ENCODE measurements at regions not wholly inside any gene's neighbourhood (a gene's known extent, or its start where the extent isn't known, plus 50 kb on each side); places are given as distances from the start of the nearest gene placed in this dataset.
"Not testable (repeated sequence)": the region's sequence is repeated elsewhere in the genome, so short reads cannot be mapped to it uniquely, and the experiment has no call there.

- H3K27ac ChIP-seq: no peak overlapping the region
- no peaks in the 10 kb centered on the region for H3K27me3 ChIP-seq
- peaks cover 0 to 14% (median 0%) of the 10 kb centered on the region in 3 donors for H3K9me3 ChIP-seq
- WGBS, 2 donors: 53 to 64% methylated on average over 1 of the region's 1 CpG
- ATAC-seq (no peak), DNase-seq (no peak)
- H3K4me3 ChIP-seq: no peak overlapping the region
- no peaks in the 10 kb centered on the region for H3K36me3 ChIP-seq (replicated peaks in 1 of 2; ENCODE audit: insufficient read depth in 1 of 2, low read depth in 2 of 2)
- no peaks in the 10 kb centered on the region for H3K4me1 ChIP-seq
- TF ChIP-seq CTCF (IDR thresholded peaks at IDR 0.05): no peak
- TF ChIP-seq POLR2A (IDR thresholded peaks at IDR 0.05): no peak
- intact Hi-C loops (cut with DNase I): no loop called here
Measured at GRCh38 chr5:113713051-113713450, 199.6 kb downstream of the YTHDC2 start.

- H3K4me1 ChIP-seq; H3K27me3 ChIP-seq; ATAC-seq; H3K36me3 ChIP-seq (replicated peaks in 1 of 2; ENCODE audit: insufficient read depth in 1 of 2, low read depth in 2 of 2); H3K4me3 ChIP-seq; H3K27ac ChIP-seq; DNase-seq; intact Hi-C loops (cut with DNase I): not testable (repeated sequence)
- H3K9me3 ChIP-seq: peaks cover 0 to 14% (median 0%) of the 10 kb centered on the region in 3 donors
- WGBS, 2 donors: 70 to 79% methylated on average over 2 of the region's 2 CpGs
Measured at GRCh38 chr5:113715921-113716320, 202.4 kb downstream of the YTHDC2 start.

GRCh38 chr5:113719549-113719948 is 206.1 kb downstream of the YTHDC2 start:
- Histone ChIP-seq H3K36me3 (replicated peaks in 1 of 2; ENCODE audit: insufficient read depth in 1 of 2, low read depth in 2 of 2) (no peaks in the 10 kb centered on the region), H3K4me1 (no peaks in the 10 kb centered on the region), H3K4me3 (no peak overlapping the region), H3K27me3 (no peaks in the 10 kb centered on the region), H3K9me3 (peaks cover 0 to 3% (median 0%) of the 10 kb centered on the region in 3 donors), H3K27ac (no peak overlapping the region)
- no peak for DNase-seq
- intact Hi-C loops (cut with DNase I): no loop called here
- WGBS, 2 donors: 42 to 61% methylated on average over 1 of the region's 1 CpG
- TF ChIP-seq CTCF (IDR thresholded peaks at IDR 0.05) (no peak), POLR2A (IDR thresholded peaks at IDR 0.05) (no peak)
- ATAC-seq: no peak

- intact Hi-C loops (cut with DNase I): no loop called here
- no peaks in the 10 kb centered on the region for H3K9me3 ChIP-seq
- TF ChIP-seq POLR2A (IDR thresholded peaks at IDR 0.05) (no peak), CTCF (IDR thresholded peaks at IDR 0.05) (no peak)
- WGBS, 2 donors: 36 to 45% methylated on average over 2 of the region's 2 CpGs
- no peak overlapping the region for H3K4me3 ChIP-seq
- H3K36me3 ChIP-seq (replicated peaks in 1 of 2; ENCODE audit: insufficient read depth in 1 of 2, low read depth in 2 of 2): no peaks in the 10 kb centered on the region
- no peaks in the 10 kb centered on the region for H3K4me1 ChIP-seq
- H3K27ac ChIP-seq: no peak overlapping the region
- no peak for DNase-seq
- H3K27me3 ChIP-seq: no peaks in the 10 kb centered on the region
- no peak for ATAC-seq
Measured at GRCh38 chr5:113721171-113721570, 207.7 kb downstream of the YTHDC2 start.

GRCh38 chr5:113723021-113723420 is 209.5 kb downstream of the YTHDC2 start:
- Histone ChIP-seq H3K27ac (no peak overlapping the region), H3K27me3 (no peaks in the 10 kb centered on the region), H3K36me3 (replicated peaks in 1 of 2; ENCODE audit: insufficient read depth in 1 of 2, low read depth in 2 of 2) (no peaks in the 10 kb centered on the region), H3K9me3 (no peaks in the 10 kb centered on the region), H3K4me1 (no peaks in the 10 kb centered on the region), H3K4me3 (no peak overlapping the region)
- intact Hi-C loops (cut with DNase I): no loop called here
- WGBS, 2 donors: 71 to 73% methylated on average over 6 of the region's 6 CpGs
- ATAC-seq: no peak
- no peak for DNase-seq
- TF ChIP-seq CTCF (IDR thresholded peaks at IDR 0.05) (no peak), POLR2A (IDR thresholded peaks at IDR 0.05) (no peak)
